ENCODE measurements at regions not wholly inside any gene's neighbourhood (a gene's known extent, or its start where the extent isn't known, plus 50 kb on each side); places are given as distances from the start of the nearest gene placed in this dataset.

DNA sequence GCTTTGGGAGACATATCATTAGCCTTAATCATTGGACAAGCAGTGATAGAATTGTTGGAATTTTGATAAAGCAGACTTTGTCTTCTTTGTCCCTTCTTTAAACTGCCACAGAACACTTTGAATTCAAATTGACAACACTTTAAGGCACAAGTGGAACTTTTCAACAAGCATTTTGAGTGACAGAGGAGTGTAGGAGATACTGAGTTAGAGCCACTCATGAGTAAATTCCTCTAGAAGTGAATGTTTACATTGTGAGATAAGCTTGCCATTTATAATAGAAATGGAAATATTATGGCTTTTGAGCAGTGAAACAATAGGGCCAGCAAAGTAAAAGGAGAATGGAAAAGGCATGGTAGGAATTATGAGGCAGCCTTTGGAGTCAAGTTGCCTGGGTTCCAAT, 515.8 kb downstream of the SLITRK6 start:
- H3K36me3 Mint-ChIP-seq: no peaks in the 10 kb centered on the region
- H3K27ac Mint-ChIP-seq: no peak overlapping the region
- TF ChIP-seq JUN (CRISPR knock-in tag; IDR thresholded peaks at IDR 0.05) (no peak), ZNF281 (CRISPR knock-in tag; IDR thresholded peaks at IDR 0.05) (no peak), TEAD1 (CRISPR knock-in tag; IDR thresholded peaks at IDR 0.05) (no peak), ZNF138 (CRISPR knock-in tag; conservative IDR thresholded peaks at IDR 0.05) (no peak), FOXP1 (CRISPR knock-in tag; IDR thresholded peaks at IDR 0.05; ENCODE audit: borderline replicate concordance) (no peak), FOXK1 (CRISPR knock-in tag; IDR thresholded peaks at IDR 0.05) (no peak), TP53 (CRISPR knock-in tag; IDR thresholded peaks at IDR 0.05) (no peak), ATF1 (CRISPR knock-in tag; IDR thresholded peaks at IDR 0.05) (no peak), CREB1 (CRISPR knock-in tag; IDR thresholded peaks at IDR 0.05) (no peak), ZNF219 (CRISPR knock-in tag; IDR thresholded peaks at IDR 0.05; ENCODE audit: borderline replicate concordance) (no peak), KAT7 (CRISPR knock-in tag; IDR thresholded peaks at IDR 0.05; ENCODE audit: borderline replicate concordance) (no peak), CBFB (CRISPR knock-in tag; IDR thresholded peaks at IDR 0.05; ENCODE audit: low read depth) (no peak), SMAD3 (CRISPR knock-in tag; IDR thresholded peaks at IDR 0.05; ENCODE audit: borderline replicate concordance) (no peak), ZNF512 (CRISPR knock-in tag; IDR thresholded peaks at IDR 0.05; ENCODE audit: borderline replicate concordance) (no peak), ZBTB21 (CRISPR knock-in tag; IDR thresholded peaks at IDR 0.05; ENCODE audit: borderline replicate concordance) (no peak)
- TF ChIP-seq, protein P1, sequence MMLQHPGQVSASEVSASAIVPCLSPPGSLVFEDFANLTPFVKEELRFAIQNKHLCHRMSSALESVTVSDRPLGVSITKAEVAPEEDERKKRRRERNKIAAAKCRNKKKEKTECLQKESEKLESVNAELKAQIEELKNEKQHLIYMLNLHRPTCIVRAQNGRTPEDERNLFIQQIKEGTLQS (CRISPR knock-in tag; conservative IDR thresholded peaks at IDR 0.05): no peak
- TF ChIP-seq, protein P2, sequence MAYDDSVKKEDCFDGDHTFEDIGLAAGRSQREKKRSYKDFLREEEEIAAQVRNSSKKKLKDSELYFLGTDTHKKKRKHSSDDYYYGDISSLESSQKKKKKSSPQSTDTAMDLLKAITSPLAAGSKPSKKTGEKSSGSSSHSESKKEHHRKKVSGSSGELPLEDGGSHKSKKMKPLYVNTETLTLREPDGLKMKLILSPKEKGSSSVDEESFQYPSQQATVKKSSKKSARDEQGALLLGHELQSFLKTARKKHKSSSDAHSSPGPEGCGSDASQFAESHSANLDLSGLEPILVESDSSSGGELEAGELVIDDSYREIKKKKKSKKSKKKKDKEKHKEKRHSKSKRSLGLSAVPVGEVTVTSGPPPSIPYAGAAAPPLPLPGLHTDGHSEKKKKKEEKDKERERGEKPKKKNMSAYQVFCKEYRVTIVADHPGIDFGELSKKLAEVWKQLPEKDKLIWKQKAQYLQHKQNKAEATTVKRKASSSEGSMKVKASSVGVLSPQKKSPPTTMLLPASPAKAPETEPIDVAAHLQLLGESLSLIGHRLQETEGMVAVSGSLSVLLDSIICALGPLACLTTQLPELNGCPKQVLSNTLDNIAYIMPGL (CRISPR knock-in tag; IDR thresholded peaks at IDR 0.05): no peak
- TF ChIP-seq, protein P3, sequence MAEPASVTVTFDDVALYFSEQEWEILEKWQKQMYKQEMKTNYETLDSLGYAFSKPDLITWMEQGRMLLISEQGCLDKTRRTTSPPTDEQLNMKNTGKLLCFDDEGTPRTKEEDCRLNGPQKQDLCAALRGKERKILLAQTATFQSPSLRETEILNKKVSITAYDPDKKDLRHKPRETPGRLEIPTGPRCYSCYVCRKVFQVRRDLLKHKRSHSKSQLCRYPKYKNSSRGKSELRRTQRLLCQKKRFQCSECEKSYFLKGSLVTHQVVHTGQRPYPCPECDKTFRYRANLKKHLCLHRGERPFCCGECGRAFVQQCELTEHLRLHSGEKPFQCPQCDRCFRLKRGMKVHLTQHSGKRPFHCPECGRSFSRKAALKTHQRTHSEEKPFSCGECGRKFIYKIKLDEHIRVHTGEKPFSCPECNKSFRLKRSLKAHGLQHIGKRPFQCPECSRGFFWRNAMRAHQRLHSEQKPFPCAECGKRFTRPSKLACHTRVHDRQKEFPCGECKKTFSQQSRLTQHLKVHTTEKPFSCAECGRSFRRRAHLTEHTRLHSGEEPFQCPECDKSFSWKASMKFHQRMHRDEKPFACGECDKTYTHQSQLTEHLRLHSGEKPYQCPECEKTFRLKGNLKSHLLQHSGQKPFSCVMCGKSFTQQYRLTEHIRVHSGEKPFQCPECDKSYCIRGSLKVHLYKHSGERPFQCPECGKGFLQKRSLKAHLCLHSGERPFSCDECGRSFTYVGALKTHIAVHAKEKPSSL (CRISPR knock-in tag; conservative IDR thresholded peaks at IDR 0.05): no peak
- ChIA-PET CTCF (no interaction called here), POLR2A (no interaction called here)
- no peak for DNase-seq (ENCODE audit: low spot score)
- ATAC-seq: no peak
- H3K9me3 Mint-ChIP-seq: no peaks in the 10 kb centered on the region
- H3K4me1 Mint-ChIP-seq: peaks cover 11% of the 10 kb centered on the region
- H3K27me3 Mint-ChIP-seq (ENCODE audit: low read depth): no peaks in the 10 kb centered on the region
- H3K4me3 Mint-ChIP-seq: no peak overlapping the region

DNA sequence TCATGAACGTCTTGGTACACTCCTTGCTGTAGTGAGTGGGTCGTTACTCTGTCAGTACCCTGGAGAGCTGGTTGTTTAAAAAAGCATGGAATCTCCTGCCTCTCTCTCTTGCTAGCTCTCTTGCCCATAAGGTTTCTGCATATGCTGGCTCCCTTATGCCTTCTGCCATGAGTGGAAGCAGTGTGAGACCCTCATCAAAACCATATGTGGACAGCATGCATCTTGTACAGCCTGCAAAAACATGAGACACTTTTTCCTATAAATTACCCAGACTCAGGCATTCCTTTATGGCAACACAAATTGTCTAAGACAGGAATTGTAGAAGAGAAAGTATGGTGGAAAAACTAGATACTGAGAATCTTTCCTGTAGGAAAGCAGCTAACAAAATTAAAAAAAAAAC, 516.3 kb downstream of the SLITRK6 start:
- Mint-ChIP-seq H3K27ac (no peak overlapping the region), H3K4me1 (peaks cover 5% of the 10 kb centered on the region; the same call in 1 of the 2 replicates)
- no peak for ATAC-seq
- TF ChIP-seq, protein P4, sequence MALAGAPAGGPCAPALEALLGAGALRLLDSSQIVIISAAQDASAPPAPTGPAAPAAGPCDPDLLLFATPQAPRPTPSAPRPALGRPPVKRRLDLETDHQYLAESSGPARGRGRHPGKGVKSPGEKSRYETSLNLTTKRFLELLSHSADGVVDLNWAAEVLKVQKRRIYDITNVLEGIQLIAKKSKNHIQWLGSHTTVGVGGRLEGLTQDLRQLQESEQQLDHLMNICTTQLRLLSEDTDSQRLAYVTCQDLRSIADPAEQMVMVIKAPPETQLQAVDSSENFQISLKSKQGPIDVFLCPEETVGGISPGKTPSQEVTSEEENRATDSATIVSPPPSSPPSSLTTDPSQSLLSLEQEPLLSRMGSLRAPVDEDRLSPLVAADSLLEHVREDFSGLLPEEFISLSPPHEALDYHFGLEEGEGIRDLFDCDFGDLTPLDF (CRISPR knock-in tag; IDR thresholded peaks at IDR 0.05): no peak
- no peak for TF ChIP-seq GTF2I (CRISPR knock-in tag; conservative IDR thresholded peaks at IDR 0.05)
- no peak for TF ChIP-seq MXD4 (CRISPR knock-in tag; IDR thresholded peaks at IDR 0.05; ENCODE audit: borderline replicate concordance)
- TF ChIP-seq, protein P5, sequence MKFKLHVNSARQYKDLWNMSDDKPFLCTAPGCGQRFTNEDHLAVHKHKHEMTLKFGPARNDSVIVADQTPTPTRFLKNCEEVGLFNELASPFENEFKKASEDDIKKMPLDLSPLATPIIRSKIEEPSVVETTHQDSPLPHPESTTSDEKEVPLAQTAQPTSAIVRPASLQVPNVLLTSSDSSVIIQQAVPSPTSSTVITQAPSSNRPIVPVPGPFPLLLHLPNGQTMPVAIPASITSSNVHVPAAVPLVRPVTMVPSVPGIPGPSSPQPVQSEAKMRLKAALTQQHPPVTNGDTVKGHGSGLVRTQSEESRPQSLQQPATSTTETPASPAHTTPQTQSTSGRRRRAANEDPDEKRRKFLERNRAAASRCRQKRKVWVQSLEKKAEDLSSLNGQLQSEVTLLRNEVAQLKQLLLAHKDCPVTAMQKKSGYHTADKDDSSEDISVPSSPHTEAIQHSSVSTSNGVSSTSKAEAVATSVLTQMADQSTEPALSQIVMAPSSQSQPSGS (CRISPR knock-in tag; IDR thresholded peaks at IDR 0.05; ENCODE audit: borderline replicate concordance, low read depth): no peak
- no peak for TF ChIP-seq GABPB1 (CRISPR knock-in tag; IDR thresholded peaks at IDR 0.05)
- no peak for TF ChIP-seq ZBTB43 (CRISPR knock-in tag; IDR thresholded peaks at IDR 0.05)
- TF ChIP-seq PRRX2 (CRISPR knock-in tag; IDR thresholded peaks at IDR 0.05): no peak

More for the DNA sequence above, 516.3 kb downstream of the SLITRK6 start:
- Mint-ChIP-seq H3K27me3 (ENCODE audit: low read depth) (no peaks in the 10 kb centered on the region), H3K36me3 (no peaks in the 10 kb centered on the region), H3K4me3 (no peak overlapping the region), H3K9me3 (no peaks in the 10 kb centered on the region)
- no peak for DNase-seq (ENCODE audit: low spot score)
- ChIA-PET CTCF (no interaction called here), POLR2A (no interaction called here)
